ENCODE measurements at regions not wholly inside any gene's neighbourhood (a gene's known extent, or its start where the extent isn't known, plus 50 kb on each side); places are given as distances from the start of the nearest gene placed in this dataset.
"Not testable (repeated sequence)": the region's sequence is repeated elsewhere in the genome, so short reads cannot be mapped to it uniquely, and the experiment has no call there.

DNA sequence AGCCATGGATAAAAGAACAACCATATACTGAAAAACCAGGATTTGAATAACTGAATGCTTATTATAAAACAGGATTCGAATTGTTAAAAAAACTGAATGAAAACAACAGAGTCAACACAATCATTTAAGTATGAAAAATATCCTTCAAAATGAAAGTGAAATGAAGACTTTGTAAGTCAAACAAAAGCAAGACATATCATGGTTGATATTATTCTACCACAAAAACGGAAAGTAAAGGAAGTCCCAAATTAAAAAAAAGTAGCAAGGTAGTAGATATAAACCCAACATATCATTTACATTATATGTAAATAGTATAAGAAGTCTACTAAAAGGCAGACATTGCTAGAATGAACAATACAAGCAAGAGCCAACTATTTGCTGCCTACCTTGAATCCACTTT lies 63.1 kb upstream of the POTEC start:
- not testable (repeated sequence) for DNase-seq

DNA sequence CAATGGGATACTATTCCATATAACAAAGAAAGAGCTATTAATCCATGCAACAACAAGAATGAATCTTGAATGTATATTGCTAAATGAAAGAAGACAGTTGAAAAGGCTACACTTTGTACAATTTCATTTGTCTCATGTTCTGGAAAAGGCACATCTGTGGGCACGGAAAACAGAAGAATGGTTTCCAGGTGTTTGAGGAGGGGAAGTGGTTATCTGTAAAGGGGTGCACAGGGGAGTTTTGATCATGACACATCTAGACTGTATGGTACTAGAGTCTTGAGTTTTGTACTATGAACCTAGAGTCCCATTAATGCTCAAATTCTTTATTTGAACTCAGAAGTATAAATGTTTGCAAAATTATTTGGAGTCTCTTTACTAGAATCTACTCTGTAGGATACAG lies 64.0 kb upstream of the POTEC start:
- not testable (repeated sequence) for DNase-seq

DNA sequence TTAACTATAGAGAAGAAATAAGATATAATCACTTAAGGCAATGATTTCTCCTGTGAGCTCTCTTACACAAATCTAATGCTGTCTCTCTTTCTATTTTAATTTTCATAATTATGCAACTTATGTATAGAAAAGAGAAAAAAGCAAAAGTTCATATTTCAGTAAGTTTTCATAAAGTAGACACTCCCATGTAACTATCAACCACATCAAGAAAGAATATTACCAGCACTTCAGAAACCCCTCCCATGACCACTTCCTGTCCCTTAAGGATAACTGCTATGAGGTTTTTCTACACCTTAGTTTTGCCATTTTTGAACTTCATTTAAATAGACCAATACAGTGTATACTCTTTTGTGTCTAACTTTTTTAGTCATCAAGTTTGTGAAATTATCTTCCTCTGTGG lies 69.0 kb upstream of the POTEC start:
- not testable (repeated sequence) for DNase-seq

DNA sequence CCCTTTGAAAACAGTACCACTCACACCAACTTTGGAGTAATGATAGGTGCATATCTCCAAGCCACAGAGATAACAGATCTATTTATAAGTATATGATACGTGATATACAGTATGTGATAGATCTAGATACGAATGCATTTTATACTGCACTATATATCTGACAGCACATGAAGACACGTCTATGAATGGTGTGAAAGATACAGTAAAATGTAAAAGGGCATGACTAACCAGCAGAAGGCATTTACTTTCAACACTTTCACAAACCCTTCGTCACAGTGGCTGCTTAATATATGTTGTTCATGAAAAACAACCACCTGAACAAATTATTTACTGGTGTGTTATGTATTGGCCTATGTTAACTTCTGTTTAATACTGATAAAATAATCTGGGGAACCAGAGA lies 71.1 kb upstream of the POTEC start:
- not testable (repeated sequence) for DNase-seq

DNA sequence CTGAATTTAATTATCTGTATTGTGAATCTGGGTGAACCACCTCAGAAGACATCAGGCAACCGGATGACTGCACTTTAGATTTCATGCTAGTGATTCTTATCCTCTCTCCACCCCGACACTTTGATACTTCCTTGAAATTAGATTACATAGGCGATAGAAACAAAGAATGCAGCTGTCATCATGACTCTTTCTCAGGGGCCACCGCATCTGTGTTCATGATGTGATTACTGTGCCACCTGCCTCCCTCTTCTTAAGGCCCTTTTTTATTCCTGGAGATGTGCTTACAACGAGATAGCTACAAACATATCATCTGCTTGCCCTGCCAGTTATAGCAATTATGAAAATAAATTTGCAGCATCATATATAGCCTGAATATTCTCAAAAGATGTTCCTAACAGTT lies 83.9 kb upstream of the POTEC start:
- DNase-seq: peak; percentile 46 to 65

DNA sequence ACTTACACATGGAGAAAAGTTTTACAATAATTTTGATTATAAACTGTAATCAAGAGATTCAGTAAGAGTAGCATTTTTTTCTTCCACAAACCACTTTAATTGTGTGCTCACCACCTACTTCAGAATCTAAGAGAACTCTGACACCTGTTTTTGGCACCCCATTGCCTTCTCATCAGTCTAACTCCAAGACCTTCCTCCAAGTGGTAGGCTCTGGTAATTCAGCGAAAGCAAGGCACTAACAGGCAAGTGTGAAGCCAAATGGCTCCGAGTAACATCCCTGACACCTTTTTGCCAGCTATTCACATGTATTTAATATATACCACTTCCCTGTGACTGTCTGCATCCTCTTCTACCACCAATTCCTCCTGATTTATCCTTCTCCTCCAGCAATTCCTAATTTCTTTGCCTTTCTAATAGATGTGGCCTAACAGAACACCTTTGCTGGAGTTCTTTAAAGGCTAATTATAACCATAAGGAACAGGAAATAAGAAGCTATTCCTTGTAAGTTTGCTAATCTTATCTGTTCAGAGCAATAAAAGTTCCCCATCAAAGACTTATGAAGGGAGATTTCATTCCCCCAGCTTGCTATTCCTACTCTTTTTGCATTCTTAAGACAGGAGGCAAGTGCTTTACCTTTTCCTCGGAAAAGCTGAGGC lies 85.1 kb upstream of the POTEC start:
- peak in 1 of 2 experiments; percentile 30 for DNase-seq

DNA sequence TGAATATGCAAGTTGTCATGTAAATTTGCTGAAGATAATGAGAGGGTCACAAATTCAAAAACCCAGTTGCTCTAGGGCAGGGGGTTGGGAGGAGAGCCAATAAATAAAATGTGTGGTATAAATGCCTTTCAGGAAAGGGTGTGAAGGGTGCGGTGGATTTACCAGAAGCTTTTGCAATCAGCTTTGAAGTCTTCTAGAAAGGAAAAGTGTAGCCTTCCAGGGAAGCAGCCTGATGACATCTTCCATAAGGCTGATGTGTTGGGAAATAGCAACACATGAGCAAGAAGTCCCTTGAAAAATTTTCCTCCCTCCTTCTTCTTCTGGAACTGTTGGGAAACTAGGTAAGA lies 85.6 kb upstream of the POTEC start:
- not testable (repeated sequence) for DNase-seq

DNA sequence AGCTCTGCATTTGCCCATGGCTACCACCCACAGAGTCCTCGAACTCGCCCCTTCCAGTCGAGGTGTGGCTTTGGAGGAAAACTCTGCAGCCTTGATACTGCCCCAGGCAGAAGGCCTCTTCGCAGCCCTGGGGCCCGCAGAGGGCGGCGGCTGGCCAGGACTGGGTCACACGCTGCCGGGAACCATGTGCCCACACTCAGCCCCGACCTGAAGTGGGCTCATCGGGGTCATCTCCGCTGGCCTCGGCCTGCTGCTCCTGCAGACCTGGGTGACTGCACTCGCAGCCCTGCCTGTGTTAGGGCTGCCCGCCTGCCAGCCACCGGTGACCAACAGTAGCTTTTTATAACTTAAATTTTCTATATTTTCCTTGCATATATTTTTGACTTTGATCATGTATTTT lies 89.6 kb upstream of the POTEC start:
- DNase-seq: not testable (repeated sequence)

DNA sequence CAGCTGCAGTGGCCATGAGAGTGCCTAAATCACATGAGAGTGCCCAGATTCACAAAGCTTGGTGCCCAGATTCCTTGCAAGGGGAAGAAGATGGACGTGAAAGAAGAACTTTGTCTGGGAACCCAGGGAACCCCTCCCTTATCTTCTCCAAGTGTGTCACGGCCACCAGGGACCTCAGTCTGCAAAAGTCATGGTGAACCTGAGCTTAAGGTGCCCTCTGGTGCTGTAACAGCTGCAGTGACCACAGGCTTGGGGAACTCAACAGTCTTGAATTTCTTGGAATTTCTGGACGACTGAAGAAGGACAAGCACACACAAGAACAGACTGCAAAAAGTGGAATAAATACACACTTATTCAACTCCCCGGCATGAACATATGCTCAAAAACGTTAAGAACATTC lies 94.6 kb upstream of the POTEC start:
- DNase-seq: not testable (repeated sequence)

DNA sequence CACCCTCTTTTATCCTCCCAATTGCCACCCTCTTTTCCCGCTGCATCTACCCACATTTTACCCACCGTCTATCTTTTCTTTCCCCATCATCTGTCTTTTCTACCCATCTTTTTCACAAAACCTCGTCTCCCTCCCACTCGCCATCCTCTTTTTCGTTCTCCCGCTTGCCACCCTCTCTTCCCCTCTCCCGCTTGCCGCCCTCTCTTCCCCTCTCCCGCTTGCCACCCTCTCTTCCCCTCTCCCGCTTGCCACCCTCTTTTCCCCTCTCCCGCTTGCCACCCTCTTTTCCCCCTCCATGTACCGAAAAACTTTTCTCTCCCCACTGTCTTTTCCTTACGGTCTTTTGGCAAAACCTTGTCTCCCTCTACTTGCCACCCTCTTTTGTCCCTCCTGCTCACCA lies 97.7 kb upstream of the POTEC start:
- not testable (repeated sequence) for DNase-seq

DNA sequence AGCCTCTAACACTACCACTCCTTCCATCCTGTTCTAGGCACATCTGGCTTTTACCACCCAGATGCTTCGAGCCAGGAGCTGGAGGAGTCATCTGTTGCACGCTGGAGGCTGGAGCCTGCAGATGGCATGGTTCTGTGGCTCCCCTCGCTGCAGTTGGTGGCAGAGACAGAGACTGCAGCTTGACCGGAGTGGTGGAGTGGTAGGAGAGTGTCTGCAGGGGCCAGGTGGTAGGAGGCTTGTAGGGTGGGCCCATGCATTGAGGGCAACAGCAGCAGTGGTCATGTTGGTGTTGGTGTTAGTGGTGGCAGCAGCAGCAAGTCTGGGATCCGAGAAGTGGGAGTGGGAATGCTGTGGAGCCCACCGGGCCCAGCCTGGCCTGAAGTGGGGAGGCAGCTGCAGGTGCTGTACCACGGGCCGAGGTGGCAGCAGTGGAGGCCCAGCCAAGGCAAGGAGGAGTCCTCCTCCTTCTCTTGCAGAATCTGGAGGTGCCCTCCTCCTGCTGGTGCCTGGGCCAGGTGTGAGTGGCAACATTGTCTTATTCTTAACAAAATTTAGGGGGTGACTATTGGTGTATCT lies 100.4 kb upstream of the POTEC start:
- not testable (repeated sequence) for DNase-seq

DNA sequence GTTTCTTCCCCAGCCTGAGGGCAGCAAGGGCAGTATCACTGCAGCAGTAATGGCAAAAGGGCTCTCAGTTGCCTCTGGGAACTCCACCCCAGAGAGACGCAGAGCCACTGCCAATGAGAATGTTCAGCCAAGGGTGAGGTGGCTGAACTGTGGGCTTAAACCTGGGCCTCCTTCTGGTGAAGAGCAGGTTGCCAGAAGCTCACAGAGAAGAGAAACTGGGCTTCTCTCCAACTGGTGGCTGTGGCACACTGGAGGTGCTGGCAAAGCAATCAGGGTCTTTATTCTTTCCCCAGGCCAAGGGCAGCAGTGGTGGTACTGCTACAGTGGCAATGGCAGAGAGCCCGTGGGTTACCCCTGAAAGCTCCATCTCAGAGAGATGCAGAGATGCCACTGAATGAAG lies 54.9 kb upstream of the ANKRD30B start:
- not testable (repeated sequence) for DNase-seq

DNA sequence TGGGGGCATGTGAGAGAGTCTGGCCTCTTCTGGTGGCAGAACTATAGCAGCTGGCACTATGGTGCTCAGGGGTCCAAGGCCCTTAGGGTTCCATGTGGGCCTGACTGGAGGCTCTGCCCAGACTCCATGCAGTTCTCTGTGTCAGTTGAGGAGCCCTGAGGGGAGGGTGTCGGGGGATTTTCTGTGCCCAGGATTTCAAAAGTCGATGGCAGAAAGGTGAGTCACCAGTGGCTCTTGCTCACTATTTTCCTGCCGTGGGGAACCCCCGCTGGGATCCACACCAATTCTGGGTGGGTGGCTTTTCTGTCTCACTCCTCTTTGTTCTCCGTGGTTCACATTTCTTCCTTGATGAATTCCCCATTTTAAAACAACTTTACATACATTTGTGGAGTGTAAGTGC lies 54.1 kb upstream of the ANKRD30B start:
- DNase-seq: not testable (repeated sequence)

DNA sequence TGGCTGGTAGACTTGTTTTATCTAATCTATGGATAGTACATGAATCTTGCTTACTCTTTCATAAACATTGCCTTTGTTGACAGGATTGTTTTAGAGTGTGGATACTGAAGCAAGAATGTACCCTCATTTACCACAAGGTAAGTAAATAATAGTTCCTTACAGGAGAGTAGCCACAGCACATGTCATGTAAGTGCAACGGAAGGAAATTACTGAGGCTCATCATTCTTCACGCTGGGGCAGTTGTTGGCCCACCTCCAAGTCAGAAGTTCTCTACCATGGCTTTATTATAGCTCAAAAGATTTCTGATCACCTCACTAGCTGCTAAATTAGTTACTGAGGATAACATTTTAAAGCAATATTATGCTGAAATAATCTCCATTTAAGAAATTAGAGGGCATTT lies 50.0 kb upstream of the ANKRD30B start:
- DNase-seq: peak; percentile 5 to 12
